HG03558 (cell line): ENCODE measurements at regions not wholly inside any gene's neighbourhood (a gene's known extent, or its start where the extent isn't known, plus 50 kb on each side); places are given as distances from the start of the nearest gene placed in this dataset.

ENCODE experiments used
- ATAC-seq: cut with Tn5 transposase; IDR thresholded peaks from one replicate; pipeline ENCODE4 v1.9.1; 2021; ENCODE audit warnings: moderate number of reproducible peaks; ENCODE audit not compliant: unreplicated experiment; ENCODE audit errors: extremely low read depth

DNA sequence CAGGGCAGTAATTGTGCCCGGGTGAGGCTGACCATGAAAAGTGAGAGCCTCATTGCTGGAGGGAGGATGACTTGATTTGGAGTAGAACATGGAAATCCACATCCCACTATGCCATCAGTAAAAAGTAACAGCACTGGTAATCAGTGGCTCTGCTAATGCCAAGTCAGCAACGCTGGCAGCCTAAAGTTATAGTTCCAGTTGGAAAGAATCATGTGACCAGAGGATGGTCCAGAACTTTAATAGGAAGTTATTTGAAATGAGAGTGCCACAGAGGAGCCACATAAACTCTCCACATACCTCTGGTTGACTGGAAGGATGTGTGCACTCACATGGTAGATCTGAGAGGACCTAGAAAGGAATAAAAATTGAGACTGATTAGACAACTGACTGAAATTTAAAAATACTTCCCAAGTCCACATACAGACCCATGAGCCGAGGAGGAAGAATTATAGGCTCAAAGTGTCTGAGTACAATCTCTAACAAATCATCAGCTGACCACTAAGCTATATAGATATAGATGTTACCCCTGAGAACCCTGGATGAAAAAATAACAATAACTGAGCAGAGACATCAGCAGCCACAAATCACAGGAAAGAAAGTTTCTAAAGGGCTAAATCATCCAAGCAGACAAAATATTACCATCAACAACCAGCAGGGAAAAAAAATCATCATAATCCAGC is 346.8 kb downstream of the STK39 start:
- ATAC-seq = no peak

DNA sequence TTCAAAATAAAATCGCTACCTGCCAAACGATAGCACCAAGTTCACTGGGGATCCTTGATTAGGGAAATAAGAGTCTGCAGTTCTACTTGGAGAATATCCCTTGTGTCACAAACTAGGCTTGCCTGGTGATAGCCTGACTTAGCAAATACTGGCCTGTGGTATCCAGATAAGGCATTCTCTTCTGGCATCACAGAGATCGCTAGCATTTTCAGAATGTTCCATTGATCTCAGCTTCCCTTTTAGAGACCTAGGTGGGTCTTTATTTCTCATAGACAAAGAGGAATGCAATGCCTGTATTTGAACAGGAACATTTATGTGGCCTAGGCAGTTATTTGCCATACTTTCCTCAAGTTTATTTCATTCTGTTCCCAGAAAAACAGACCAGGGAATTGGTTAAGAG is 349.1 kb downstream of the STK39 start:
- no peak for ATAC-seq

DNA sequence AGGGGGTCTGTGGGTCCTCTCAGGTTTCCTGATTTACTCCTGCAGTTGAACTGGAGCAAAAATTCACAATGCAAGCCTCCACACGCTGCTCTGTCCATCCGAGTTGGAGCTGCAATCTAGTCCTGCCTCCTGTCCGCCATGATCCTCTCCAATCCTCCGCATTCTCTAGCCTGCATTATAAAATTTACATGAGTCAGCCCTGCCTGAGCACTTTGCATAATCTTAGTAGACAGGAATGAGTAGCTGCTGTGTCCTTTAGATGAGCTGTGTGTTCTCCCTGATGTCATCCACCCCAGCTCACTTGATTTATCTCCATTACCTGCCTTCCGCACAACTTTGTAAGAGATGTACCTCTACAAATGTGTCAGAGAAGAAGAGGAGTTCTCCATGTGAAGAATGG is 355.6 kb downstream of the STK39 start:
- ATAC-seq = no peak

DNA sequence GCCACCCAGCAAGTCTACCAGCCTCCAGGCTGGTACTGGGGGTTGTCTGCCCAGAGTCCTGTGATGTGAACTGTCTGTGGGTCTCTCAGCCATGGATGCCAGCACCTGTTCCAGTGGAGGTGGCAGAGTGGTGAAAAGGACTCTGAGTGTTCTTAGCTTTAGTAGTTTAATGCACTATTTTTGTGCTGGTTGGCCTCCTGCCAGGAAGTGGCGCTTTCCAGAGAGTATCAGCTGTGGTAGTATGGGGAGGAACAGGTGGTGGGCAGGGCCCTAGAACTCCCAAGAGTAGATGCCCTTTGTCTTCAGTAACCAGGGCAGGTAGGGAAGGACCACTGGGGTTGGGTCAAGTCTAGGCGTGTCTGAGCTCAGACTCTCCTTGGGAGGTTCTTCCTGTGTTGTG is 356.7 kb downstream of the STK39 start:
- no peak for ATAC-seq

DNA sequence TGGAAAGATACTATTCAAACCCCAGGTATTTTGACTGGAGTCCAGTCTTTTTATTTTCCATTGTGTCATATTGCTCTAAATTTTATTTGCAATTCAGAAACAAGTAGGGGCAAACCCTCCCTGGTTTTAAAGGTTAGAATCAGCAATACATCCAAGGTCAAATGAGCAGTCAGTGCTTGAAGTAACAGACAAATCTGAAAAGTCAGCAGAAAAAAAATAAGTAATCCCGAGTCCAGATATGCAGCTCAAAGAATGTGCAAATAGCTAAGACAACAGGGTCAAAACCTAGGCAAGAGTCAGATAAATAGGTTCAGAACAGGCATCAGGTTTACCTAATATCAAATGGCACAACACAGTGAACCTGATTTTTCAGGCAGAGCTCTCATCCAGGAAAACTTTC is 367.0 kb downstream of the STK39 start:
- ATAC-seq = no peak

DNA sequence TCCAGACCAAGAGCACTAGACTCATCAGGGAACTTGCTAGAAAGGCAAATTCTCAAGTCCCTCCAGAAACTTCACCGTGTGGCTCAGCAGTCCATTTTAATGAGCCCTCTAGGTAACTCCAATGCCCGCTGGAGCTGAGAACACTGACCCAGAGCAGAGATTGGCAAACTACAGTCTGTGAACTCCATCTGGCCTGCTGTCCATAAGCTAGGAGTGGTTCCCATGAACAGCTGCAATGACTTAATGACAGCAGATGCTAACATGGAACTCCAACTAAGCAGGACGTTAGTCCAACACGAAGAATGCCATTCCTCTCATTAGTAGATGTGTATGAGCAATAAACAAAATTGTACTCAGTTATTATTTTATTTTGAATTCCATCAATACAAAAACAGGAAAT is 371.9 kb downstream of the STK39 start:
- no peak for ATAC-seq

DNA sequence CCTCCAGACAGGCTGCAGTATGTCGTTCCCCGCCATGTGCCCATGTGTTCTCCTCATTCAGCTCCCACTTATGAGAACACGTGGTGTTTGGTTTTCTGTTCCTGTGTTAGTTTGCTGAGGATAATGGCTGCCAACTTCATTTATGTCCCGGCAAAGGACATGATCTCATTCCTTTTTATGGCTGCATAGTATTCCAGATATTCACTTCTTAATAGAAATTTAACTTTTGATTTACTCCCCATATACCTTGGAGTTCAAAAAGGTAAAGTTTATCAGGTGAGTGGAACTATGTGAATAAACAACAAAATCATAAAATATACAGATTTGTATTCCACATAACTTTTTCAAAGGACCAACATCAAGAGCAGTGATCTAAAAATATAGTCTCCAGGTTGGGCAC is 372.6 kb downstream of the STK39 start:
- no peak for ATAC-seq

DNA sequence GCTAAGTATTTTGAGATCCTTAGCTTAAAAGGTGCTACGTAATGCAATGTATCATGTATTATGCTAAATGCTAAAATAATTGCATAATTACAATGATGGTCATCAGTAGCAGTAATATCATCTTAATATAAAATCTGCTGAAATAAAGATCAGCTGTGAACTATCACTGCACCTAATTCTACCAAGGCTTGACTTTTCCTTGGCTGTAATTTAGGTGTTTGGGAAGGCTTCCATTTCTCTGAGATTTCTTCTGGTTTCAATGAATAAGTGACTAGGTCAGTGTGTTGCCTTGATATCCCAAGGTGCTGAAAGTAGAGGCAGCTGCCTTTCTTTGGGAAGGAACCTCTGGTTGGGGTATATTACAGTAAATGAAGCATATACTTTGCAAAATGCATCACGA is 376.1 kb downstream of the STK39 start:
- no peak for ATAC-seq

DNA sequence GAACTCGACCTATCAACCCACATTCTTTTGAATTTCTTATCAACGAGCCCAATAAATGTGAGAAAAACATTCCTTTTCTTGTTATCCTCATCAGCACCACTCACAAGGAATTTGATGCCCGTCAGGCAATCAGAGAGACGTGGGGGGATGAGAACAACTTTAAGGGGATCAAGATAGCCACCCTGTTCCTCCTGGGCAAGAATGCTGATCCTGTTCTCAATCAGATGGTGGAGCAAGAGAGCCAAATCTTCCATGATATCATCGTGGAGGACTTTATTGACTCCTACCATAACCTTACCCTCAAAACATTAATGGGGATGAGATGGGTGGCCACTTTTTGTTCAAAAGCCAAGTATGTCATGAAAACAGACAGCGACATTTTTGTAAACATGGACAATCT is 378.2 kb downstream of the STK39 start:
- ATAC-seq = no peak

DNA sequence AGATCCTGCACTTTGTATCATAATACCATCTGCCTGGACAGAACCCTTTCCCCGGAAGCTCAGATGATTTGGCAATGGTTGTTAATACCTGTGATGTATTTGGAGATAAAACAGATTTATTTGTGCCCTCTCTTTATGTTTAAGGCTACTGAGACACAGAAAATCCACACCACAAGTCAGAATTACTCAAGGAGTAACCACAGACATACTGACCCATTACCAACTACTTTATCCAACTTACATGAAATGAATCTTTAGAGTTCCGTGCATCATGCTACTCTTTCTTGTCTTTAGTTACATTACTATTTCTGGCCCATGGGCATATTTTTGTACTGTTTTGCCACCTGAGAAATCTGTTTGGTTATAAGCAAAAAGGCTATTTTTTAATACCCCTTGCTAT is 384.0 kb downstream of the STK39 start:
- no peak for ATAC-seq

DNA sequence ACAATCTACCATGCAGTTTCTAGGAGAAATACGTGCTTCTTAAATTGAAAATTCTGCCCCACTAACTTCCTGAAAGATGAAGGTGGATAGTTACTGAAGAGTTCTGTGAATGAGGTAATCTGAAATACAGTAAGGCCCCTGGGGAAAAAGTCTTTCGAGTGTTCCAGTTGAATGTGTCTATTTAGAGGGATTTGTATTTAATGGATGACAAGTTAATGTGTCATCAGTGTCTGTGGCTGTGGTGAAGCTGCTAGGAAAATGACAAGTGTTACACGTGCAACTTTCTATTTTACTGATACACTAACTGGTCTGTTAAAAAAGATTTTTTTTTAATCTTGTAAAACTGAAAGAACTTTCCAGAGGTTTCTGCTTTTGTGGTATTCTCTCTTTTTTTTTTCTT is 384.6 kb downstream of the STK39 start:
- peak; percentile 76 for ATAC-seq

DNA sequence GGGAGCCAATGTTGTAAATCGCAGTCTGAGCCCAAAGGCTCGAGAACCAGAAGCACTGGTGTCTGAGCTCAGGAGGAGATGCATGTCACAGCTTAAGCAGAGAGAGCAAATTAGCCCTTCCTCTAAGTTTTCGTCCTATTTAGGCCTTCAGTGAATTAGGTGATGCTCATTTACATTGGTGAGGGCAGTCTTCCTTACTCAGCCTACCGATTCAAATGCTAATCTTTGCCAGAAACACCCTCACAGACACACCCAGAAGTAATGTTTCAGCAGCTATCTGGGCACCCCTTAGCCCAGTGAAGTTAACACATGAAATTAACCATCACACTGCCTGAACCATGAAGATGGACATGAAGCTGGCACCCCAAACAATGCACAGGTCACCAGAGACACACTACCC is 385.1 kb downstream of the STK39 start:
- ATAC-seq = no peak

DNA sequence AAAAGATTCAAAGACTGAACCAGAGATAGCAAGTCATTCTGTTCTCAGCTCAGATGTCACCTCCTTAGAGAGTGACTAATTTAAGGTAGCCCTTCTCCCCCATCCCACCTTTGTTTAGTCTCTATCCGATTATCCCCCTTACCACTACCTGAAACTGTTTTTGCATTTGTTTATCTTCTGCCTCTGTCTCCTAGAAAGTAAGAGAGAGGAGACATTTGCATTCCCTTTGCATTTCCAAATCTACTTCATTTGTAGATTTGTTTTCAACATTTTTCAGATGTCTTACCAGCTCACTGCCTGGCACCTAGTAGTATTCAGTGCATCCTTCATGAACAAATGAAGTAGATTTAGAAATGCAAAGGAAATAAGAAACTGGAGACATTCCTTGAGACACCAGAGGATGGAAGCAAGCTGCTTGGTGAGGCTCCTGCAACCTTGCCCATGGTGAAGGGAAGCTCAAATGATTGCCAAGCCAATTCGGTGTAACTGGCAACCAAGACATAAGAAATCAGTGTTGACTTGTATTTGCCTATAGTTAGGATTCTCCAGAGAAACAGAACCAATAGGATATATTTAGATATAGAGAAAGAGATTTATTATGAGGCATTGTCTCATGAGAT is 385.7 kb downstream of the STK39 start:
- ATAC-seq = no peak

DNA sequence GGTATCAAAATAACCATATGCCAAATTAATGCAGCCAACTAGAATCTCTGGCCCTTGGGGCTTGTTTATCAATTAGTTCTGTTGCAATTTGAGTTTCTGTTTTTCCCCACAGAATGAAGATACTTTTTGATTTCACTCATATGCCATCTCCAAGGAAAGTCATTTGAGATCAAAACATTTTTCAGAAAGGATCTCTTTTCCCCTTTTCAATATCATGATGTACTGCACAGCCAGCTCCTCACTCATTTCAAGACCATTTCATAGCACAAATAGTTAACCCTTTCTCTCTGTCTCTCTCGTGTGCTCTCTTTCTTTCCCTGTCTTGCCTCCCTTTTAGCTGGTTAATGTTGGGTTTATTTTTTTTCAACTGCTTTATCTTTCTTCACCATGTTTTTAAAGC is 387.3 kb downstream of the STK39 start:
- ATAC-seq = no peak

DNA sequence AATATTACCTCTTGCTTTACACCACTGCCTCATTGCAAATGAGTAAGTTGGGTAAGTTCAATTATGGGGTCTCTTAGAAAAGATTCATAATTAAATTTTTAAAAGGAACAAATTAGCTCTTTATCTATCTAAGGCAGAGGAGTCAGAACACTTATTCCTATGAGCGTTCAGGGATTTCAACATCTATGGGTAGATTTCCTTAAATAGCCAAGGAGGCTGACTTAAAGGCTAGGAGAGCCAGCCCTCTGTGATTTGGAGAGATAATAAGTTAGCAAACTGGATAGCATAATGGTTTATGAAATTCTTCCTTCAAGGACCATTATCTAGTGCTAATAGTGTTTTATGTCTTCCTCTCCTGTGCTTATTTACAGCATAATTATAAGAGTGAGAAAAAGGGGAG is 387.7 kb downstream of the STK39 start:
- no peak for ATAC-seq

DNA sequence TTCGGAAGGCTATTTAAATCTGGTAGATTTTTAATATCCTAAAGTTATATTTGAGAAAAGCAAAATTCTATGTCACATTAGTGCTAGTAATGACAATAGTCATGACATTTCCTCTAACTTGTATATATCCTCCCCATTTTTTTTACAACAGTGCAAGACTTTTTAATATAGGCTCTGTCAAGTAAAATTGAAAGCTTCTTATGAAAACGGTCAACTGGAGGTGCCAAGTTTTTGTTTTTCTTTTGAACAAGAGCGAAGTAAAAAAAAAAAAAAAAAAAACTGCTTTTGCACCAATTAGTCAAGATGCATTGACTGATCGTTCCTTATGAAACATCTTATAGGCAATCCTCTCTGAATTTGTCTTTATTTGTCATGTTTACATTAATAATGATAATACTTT is 389.3 kb downstream of the STK39 start:
- no peak for ATAC-seq

DNA sequence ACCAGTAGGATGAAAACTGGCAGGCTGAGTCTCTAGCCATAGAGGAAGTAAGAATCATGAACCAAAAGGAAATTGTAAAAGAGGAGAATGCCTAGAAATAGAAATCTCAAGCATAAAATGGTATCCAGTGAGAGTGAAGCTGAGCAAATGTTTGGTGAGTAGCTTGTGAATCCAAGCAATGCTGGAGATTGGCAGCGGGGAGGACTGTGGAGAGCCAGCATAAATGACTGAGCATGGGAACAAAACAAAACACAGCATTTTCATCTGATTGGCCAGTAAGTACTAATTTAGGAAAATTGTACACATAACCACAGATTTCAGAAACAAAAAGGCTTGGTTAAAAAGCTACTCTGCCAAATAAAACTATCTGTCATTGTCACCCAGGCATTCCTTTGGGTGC is 390.0 kb downstream of the STK39 start:
- ATAC-seq = no peak

DNA sequence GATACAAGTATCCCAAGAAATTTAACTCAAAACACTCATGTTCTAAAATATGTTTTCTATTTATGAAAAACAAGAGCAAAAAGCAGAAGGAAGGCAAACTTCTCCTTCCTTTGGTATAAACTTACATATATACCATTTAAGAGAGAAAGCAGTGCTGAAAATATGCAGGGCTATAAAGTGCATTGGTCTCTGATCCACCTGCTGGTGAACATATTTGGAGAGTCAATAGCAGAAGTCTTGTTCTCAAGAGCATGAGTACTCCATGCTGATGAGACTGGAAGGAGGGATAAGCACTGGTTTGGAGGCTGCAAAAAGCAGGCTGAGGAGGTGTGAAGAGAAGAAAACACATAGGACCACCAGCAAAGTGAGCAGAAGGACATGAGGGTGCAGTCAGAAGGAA is 391.2 kb downstream of the STK39 start:
- no peak for ATAC-seq

DNA sequence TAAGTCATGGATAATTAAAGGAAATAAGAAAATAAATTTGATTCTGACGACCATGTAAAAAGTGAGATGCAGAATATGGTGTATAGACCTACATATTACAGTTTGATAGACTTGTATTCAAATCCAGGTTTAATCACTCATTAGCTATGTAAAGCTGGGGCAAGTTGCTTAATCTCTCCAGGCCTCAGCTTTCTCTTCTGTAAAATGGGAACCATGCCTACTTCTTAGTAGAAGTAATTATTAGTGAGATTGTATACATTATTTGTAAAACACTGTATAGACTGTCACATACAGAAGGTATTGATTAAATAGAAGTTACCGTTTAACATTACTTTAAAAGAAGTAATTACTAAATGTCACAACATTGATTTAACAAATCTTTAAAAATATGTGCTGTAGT is 392.2 kb downstream of the STK39 start:
- no peak for ATAC-seq

DNA sequence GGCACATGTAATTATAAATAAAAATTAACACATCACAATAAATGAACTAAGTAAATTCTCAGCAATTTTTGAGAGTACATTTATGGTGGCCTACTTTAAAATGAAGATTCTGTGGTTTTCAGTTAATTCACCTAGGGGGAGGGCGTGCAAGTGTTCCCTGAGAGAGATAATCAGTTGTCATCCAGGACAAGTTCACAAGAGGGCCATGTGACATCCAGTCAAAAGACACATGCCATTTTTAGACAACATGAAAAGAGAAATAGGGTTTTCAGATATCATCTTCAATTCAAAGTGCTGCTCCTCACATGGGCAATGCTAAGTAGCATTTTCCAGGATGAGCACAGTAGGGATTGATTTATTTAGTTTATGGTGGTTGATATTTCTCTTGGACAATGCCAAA is 393.7 kb downstream of the STK39 start:
- no peak for ATAC-seq

DNA sequence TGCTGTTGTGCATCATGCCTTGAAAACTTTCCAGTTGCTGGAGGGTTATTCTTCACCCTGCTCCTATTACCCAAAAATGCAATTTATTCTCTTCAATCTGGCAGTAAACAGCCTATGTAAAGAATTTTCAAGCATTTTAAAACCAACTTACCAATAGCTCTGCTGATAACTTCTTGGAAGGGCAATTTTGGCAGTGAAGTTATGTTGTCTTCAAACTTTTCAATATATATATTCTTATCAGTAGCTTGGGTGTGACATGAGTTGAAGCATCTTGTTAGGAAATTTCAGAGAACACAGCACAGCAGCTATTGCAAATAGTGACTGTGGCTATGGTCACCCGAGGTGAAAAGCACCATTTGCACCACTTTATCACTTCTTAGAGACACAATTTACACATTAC is 395.5 kb downstream of the STK39 start:
- no peak for ATAC-seq

DNA sequence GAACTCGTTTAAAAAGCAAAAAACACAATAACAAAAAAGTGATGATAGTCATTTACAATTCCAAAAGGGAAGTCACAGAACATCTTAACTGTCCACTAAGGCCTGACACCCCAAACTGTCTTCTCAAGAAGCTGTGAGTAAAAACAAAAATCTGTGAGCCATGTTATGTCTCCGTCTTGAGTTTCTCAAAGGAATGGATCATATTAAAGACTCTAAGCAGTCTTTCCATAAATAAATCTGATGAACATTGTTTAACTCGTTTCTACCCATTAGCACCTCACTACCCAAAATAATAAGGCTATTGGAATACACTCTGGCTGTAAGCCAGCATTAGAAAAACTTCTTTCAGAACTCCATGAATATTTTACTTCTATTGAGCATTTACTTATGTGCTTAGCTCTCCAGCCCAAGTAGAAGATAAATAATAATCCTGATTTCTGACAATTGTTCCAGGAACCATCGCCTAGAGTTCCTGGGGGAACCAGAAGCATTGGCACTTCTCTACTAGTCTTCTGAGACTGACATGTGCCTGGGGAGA is 396.0 kb downstream of the STK39 start:
- no peak for ATAC-seq
